SK-N-MC (cell line): ENCODE measurements at regions not wholly inside any gene's neighbourhood (a gene's known extent, or its start where the extent isn't known, plus 50 kb on each side); places are given as distances from the start of the nearest gene placed in this dataset.

Source experiments
- EZH2 ChIP-seq: fragments of 200-600 bp; sonication (generic); IDR thresholded peaks from one replicate; pipeline ENCODE4 v1.6.1; 2017; ENCODE audit warnings: antibody characterized with exemption
- FOXP2 ChIP-seq: optimal IDR thresholded peaks from 2 replicates; pipeline ENCODE3; 2011; ENCODE audit warnings: mild to moderate bottlenecking, moderate library complexity; ENCODE audit not compliant: insufficient read depth; ENCODE audit errors: extremely low read length, control extremely low read depth
- POLR2AphosphoS5 ChIP-seq: IDR thresholded peaks from 2 replicates; pipeline ENCODE4 v1.6.1; 2012; ENCODE audit warnings: mild to moderate bottlenecking, low read depth, low read length, borderline replicate concordance

DNA sequence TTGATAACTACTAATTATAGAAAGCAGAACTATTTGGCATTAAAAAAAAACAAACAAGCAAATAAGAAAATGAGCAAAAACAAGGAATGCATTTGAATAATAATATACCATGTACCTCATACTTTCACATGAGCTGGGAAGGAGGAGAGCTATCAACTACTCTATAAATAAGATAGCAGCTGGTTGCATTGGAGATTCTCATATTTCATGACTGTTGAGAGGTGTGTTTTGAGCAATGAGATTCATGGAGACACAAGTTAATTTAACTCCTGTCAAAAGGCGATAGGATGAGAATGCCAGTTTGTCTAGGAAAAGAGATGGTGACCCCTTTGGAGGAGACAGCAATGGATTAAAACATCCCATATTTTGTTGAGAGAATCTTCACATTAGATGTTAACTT is 348.8 kb upstream of the SPTLC3 start:
- TF ChIP-seq EZH2 (no peak), POLR2AphosphoS5 (no peak), FOXP2 (no peak)
